GM12878 (cell line): ENCODE measurements at regions not wholly inside any gene's neighbourhood (a gene's known extent, or its start where the extent isn't known, plus 50 kb on each side); places are given as distances from the start of the nearest gene placed in this dataset.

Source experiments
- ATAC-seq: fragments of 200-7000 bp; cut with Tn5 transposase; 3 replicates; pipeline ENCODE4 v1.9.1; 2020; ENCODE audit warnings: mild to moderate bottlenecking, moderate library complexity
- BruUV-seq: library from RNA; stranded (reverse); fragments of 400-500 nt; replicated peaks from 2 replicates; lab custom pipeline; 2021; lab: Mats Ljungman, UMichigan
- CTCF ChIA-PET: fragments of 300-600 bp; sonication (Branson Sonifier 250); formaldehyde crosslinking; extraction: SDS; loops from one replicate; lab custom pipeline; 2021; ENCODE audit warnings: inconsistent platforms; lab: Yijun Ruan, JAX
- POLR2A ChIA-PET: fragments of 350-600 bp; formaldehyde crosslinking; extraction: SDS; loops from one replicate; lab custom pipeline; 2021; ENCODE audit warnings: inconsistent platforms; lab: Charles Lee
- RAD21 ChIA-PET: fragments of 300-600 bp; sonication (Branson Sonifier 250); formaldehyde crosslinking; loops from one replicate; lab custom pipeline; 2023; ENCODE audit warnings: antibody characterized with exemption; ENCODE audit not compliant: unreplicated experiment; lab: Charles Lee
- SMC1A ChIA-PET: fragments of 300-600 bp; sonication (Branson Sonifier 250); formaldehyde crosslinking; loops from one replicate; lab custom pipeline; 2023; ENCODE audit not compliant: unreplicated experiment, uncharacterized antibody; lab: Charles Lee
- DNase-seq: peaks from one replicate; pipeline ENCODE4 v3.0.0-alpha.2; 2011; ENCODE audit warnings: low read depth, low spot score
- FAIRE-seq: peaks from 3 replicates; lab custom pipeline; 2011; peaks lifted over from hg19 to GRCh38; lab: Jason Lieb, UNC
- H2AFZ ChIP-seq: 2 replicates; pipeline ENCODE4 v1.6.0; 2011; ENCODE audit warnings: low read depth, low read length, control low read depth; ENCODE audit not compliant: control insufficient read depth
- H3K27ac ChIP-seq: 2 replicates; pipeline ENCODE4 v1.5.1; 2011; ENCODE audit warnings: control low read depth; ENCODE audit not compliant: control insufficient read depth, insufficient read depth
- H3K27me3 ChIP-seq, 2 experiments: replicated peaks in 1 of 2; 2 replicates each; pipeline versions ENCODE4 v1.6.0 to v1.6.1; 2011; ENCODE audit warnings: low read length in 1 of 2; ENCODE audit not compliant: control insufficient read depth in 2 of 2, insufficient read depth in 2 of 2
- H3K36me3 ChIP-seq, 2 experiments: 2 replicates each; pipeline ENCODE4 v1.5.1; 2011; ENCODE audit warnings: low read length in 1 of 2; ENCODE audit not compliant: control insufficient read depth in 2 of 2, insufficient read depth in 2 of 2
- H3K4me1 ChIP-seq: 2 replicates; pipeline ENCODE4 v1.6.1; 2011; ENCODE audit warnings: mild to moderate bottlenecking, low read length, moderate library complexity, mixed read lengths; ENCODE audit not compliant: control insufficient read depth, insufficient read depth
- H3K4me2 ChIP-seq: 2 replicates; pipeline ENCODE4 v1.6.0; 2011; ENCODE audit warnings: control low read depth; ENCODE audit not compliant: control insufficient read depth, insufficient read depth
- H3K4me3 ChIP-seq: fragments of 200-600 bp; sonication (generic); 2 replicates; pipeline ENCODE4 v1.5.1; 2016
- H3K79me2 ChIP-seq: 2 replicates; pipeline ENCODE4 v1.6.0; 2011; ENCODE audit warnings: low read length; ENCODE audit not compliant: control insufficient read depth, insufficient read depth
- H3K9ac ChIP-seq: 2 replicates; pipeline ENCODE4 v1.8.0; 2011; ENCODE audit warnings: low read length, control low read depth, mixed read lengths; ENCODE audit not compliant: control insufficient read depth, insufficient read depth
- H3K9me3 ChIP-seq: replicated peaks from 3 replicates; pipeline ENCODE4 v1.5.1; 2011; ENCODE audit warnings: mild to moderate bottlenecking, low read length; ENCODE audit not compliant: control insufficient read depth, insufficient read depth
- H4K20me1 ChIP-seq: 2 replicates; pipeline ENCODE4 v1.6.0; 2011; ENCODE audit not compliant: control insufficient read depth, insufficient read depth
- ASH2L ChIP-seq: fragments of 300-600, 200-600 bp; sonication (generic); IDR thresholded peaks from 2 replicates; pipeline ENCODE4 v1.6.1; 2017; ENCODE audit warnings: low read depth, mild to moderate bottlenecking, borderline replicate concordance
- BHLHE40 ChIP-seq, 2 experiments: fragments of 450-650 bp in 1 of 2; IDR thresholded peaks; 2 replicates each; pipeline ENCODE4 v1.6.1; 2011 to 2017; ENCODE audit warnings: low read depth in 2 of 2, borderline replicate concordance in 1 of 2, improper control_type of control experiment in 1 of 2, low read length in 1 of 2, mild to moderate bottlenecking in 1 of 2
- CHD1 ChIP-seq: IDR thresholded peaks from 2 replicates; pipeline ENCODE4 v1.6.1; 2012; ENCODE audit warnings: low read depth, low read length, improper control_type of control experiment
- HCFC1 ChIP-seq: fragments of 150-350 bp; IDR thresholded peaks from 2 replicates; pipeline ENCODE4 v1.6.1; 2014; ENCODE audit warnings: low read length
- MXI1 ChIP-seq: fragments of 150-350 bp; IDR thresholded peaks from 2 replicates; pipeline ENCODE4 v1.6.1; 2011; ENCODE audit warnings: low read depth, mild to moderate bottlenecking, inconsistent platforms, low read length, improper control_type of control experiment
- NR2F1 ChIP-seq: fragments of 450-650 bp; conservative IDR thresholded peaks from 2 replicates; pipeline ENCODE4 v1.6.1; 2017; ENCODE audit warnings: mild to moderate bottlenecking
- PAX8 ChIP-seq: fragments of 450-650 bp; IDR thresholded peaks from 2 replicates; pipeline ENCODE4 v1.6.1; 2017; ENCODE audit warnings: mild to moderate bottlenecking, moderate library complexity
- POLR2A ChIP-seq: IDR thresholded peaks from 2 replicates; pipeline ENCODE4 v1.6.1; 2011; ENCODE audit warnings: low read depth, mild to moderate bottlenecking, low read length
- POU2F2 ChIP-seq: IDR thresholded peaks from 3 replicates; pipeline ENCODE4 v1.6.1; 2011; ENCODE audit warnings: low read depth, mild to moderate bottlenecking, low read length, borderline replicate concordance
- SMARCA5 ChIP-seq: fragments of 450-650 bp; IDR thresholded peaks from 2 replicates; pipeline ENCODE4 v1.6.1; 2017; ENCODE audit warnings: mild to moderate bottlenecking
- SMC3 ChIP-seq: IDR thresholded peaks from 2 replicates; pipeline ENCODE4 v1.6.1; 2011; ENCODE audit warnings: low read length, improper control_type of control experiment, borderline replicate concordance
- SPI1 ChIP-seq: IDR thresholded peaks from 2 replicates; pipeline ENCODE4 v1.6.1; 2011; ENCODE audit warnings: low read depth, mild to moderate bottlenecking, low read length, moderate library complexity, borderline replicate concordance; ENCODE audit not compliant: insufficient read depth
- ZZZ3 ChIP-seq: IDR thresholded peaks from 2 replicates; pipeline ENCODE4 v1.6.1; 2011; ENCODE audit warnings: low read depth; ENCODE audit not compliant: control insufficient read depth, insufficient read length
- WGBS: methylation state at CpG from one replicate; pipeline ENCODE4 v1.1.6; 2016; ENCODE audit warnings: low lambda C conversion rate; ENCODE audit not compliant: insufficient replicate concordance, insufficient coverage; ENCODE audit errors: missing lambda C conversion rate; 5-methylcytosine and 5-hydroxymethylcytosine counted together
- in situ Hi-C: fragments of 300-500 bp; cut with MboI; formaldehyde crosslinking; loops from 9 replicates; pipeline ENCODE4 v1.14.3; 2018; ENCODE audit warnings: mixed read lengths
- intact Hi-C: fragments of 100-400 bp; cut with micrococcal nuclease; formaldehyde crosslinking; loops from one replicate; pipeline ENCODE4 v1.14.2; 2022; ENCODE audit not compliant: unreplicated experiment
- TF ChIP-seq, protein P1 (sequence below): fragments of 450-650 bp; IDR thresholded peaks from 2 replicates; pipeline ENCODE4 v1.6.1; 2018; ENCODE audit warnings: borderline replicate concordance, mild to moderate bottlenecking; ENCODE audit not compliant: partially characterized antibody
- TF ChIP-seq, protein P2 (sequence below): fragments of 450-650 bp; IDR thresholded peaks from 2 replicates; pipeline ENCODE4 v1.6.1; 2014; ENCODE audit warnings: mild to moderate bottlenecking

DNA sequence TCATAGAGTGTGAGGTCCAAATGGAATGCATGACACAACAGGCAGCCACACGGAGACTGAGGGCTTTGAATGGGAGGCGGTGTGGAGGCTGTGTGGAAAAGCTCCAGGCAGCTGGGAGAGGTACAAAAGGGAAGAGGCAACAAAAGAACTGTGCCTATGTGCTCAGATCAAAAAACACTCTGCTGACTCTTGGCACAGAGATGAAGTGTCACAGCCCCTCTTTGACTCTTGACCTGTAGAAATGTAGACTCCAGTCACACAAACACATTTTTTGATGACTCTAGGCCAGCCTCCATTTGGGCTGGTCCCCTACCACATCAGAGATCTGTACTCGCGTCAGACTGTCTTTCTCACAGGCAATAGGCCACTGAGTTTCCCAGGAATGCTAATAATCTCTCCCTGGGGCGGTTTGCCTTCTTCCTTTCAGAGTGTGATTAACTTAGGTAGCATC, 456.0 kb downstream of the TUSC7 start:
- intact Hi-C loops, result no loop called here
- H3K4me3 ChIP-seq, result no peak overlapping the region
- no peaks in the 10 kb centered on the region for H3K79me2 ChIP-seq
- no peaks in the 10 kb centered on the region for H3K4me1 ChIP-seq
- in situ Hi-C loops, result no loop called here
- H3K27me3 ChIP-seq, result no peaks in the 10 kb centered on the region
- RAD21 ChIA-PET, result no interaction called here
- no peak overlapping the region for H3K27ac ChIP-seq
- H3K36me3 ChIP-seq, result no peaks in the 10 kb centered on the region
- ATAC-seq (no peak), DNase-seq (no peak)
- POLR2A ChIA-PET, result no interaction called here
- TF ChIP-seq SMC3 (no peak), SMARCA5 (no peak), BHLHE40 (IDR thresholded peaks at IDR 0.05; ENCODE audit: borderline replicate concordance in 1 of 2, low read depth in 2 of 2, low read length in 1 of 2) (no peak), SPI1 (no peak), POLR2A (no peak), ASH2L (no peak), POU2F2 (no peak), MXI1 (no peak), ZZZ3 (no peak), NR2F1 (no peak), HCFC1 (no peak), PAX8 (no peak), CHD1 (no peak)
- TF ChIP-seq, protein P1, sequence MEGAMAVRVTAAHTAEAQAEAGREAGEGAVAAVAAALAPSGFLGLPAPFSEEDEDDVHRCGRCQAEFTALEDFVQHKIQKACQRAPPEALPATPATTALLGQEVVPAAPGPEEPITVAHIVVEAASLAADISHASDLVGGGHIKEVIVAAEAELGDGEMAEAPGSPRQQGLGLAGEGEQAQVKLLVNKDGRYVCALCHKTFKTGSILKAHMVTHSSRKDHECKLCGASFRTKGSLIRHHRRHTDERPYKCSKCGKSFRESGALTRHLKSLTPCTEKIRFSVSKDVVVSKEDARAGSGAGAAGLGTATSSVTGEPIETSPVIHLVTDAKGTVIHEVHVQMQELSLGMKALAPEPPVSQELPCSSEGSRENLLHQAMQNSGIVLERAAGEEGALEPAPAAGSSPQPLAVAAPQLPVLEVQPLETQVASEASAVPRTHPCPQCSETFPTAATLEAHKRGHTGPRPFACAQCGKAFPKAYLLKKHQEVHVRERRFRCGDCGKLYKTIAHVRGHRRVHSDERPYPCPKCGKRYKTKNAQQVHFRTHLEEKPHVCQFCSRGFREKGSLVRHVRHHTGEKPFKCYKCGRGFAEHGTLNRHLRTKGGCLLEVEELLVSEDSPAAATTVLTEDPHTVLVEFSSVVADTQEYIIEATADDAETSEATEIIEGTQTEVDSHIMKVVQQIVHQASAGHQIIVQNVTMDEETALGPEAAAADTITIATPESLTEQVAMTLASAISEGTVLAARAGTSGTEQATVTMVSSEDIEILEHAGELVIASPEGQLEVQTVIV, result no peak
- TF ChIP-seq, protein P2, sequence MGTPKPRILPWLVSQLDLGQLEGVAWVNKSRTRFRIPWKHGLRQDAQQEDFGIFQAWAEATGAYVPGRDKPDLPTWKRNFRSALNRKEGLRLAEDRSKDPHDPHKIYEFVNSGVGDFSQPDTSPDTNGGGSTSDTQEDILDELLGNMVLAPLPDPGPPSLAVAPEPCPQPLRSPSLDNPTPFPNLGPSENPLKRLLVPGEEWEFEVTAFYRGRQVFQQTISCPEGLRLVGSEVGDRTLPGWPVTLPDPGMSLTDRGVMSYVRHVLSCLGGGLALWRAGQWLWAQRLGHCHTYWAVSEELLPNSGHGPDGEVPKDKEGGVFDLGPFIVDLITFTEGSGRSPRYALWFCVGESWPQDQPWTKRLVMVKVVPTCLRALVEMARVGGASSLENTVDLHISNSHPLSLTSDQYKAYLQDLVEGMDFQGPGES, result no peak
- TF ChIP-seq, all 136 proteins: peak for 0
- ChIA-PET SMC1A (no interaction called here), CTCF (interaction anchor here (0.7 to 0.9 kb wide), 2 partner anchors 8 to 40 kb away, joined by 3 read pairs; no protein-coding TSS in a partner anchor)
- BruUV-seq, result no TSS peak
- Histone ChIP-seq H3K9me3 (no peaks in the 10 kb centered on the region), H2AFZ (no peak overlapping the region), H3K4me2 (no peak overlapping the region), H3K9ac (no peak overlapping the region), H4K20me1 (no peaks in the 10 kb centered on the region)
- FAIRE-seq, result no peak
- WGBS, result 53% methylated on average over 5 of the region's 5 CpGs
